ENCODE measurements at regions not wholly inside any gene's neighbourhood (a gene's known extent, or its start where the extent isn't known, plus 50 kb on each side); places are given as distances from the start of the nearest gene placed in this dataset.
A peak's percentile ranks its signal among the peaks of the same experiment; 100 is the strongest.

- in situ Hi-C loops (cut with HindIII; ENCODE audit: extremely low pct_ligation_motif_present, low pct_unique_long_range_greater_than_20kb): no loop called here
- no peaks in the 10 kb centered on the region for H4K20me1 ChIP-seq (ENCODE audit: insufficient read depth, low read length)
- peaks cover 63% of the 10 kb centered on the region for H3K9me3 ChIP-seq (ENCODE audit: low read length)
- WGBS (ENCODE audit: low lambda C conversion rate): 5% methylated on average over 4 of the region's 4 CpGs
- H3K4me1 ChIP-seq (ENCODE audit: insufficient read depth, low read length): no peaks in the 10 kb centered on the region
- no peaks in the 10 kb centered on the region for H3K79me2 ChIP-seq (ENCODE audit: insufficient read depth, low read length)
- FAIRE-seq (no peak), DNase-seq (ENCODE audit: low spot score) (no peak), ATAC-seq (no peak)
- no peak for TF ChIP-seq NCOR1 (IDR thresholded peaks at IDR 0.05; ENCODE audit: borderline replicate concordance, low read length)
- no peak for TF ChIP-seq ZSCAN31 (CRISPR knock-in tag; IDR thresholded peaks at IDR 0.05; ENCODE audit: low read depth)
- no peak overlapping the region for H3K27ac ChIP-seq (ENCODE audit: extremely low read length, insufficient read depth, low read length)
- H3K9ac ChIP-seq (ENCODE audit: insufficient read depth, low read depth, low read length): no peak overlapping the region
- POLR2A ChIA-PET: no interaction called here
- no peak overlapping the region for H2AFZ ChIP-seq (ENCODE audit: low read length)
- no peaks in the 10 kb centered on the region for H3K27me3 ChIP-seq (ENCODE audit: control insufficient read depth in 1 of 2, insufficient read depth in 2 of 2, low read length in 2 of 2)
- no peak overlapping the region for H3K4me2 ChIP-seq (ENCODE audit: low read depth, low read length)
- intact Hi-C loops (cut with micrococcal nuclease; ENCODE audit: unreplicated experiment): no loop called here
- H3K4me3 ChIP-seq (replicated peaks in 1 of 3; ENCODE audit: insufficient read depth in 1 of 3, low read depth in 2 of 3, low read length in 3 of 3): no peak overlapping the region
- no peaks in the 10 kb centered on the region for H3K36me3 ChIP-seq (replicated peaks in 1 of 2; ENCODE audit: control insufficient read depth in 1 of 2, insufficient read depth in 2 of 2, low read length in 2 of 2)
- CTCF ChIA-PET (ENCODE audit: low intra/inter-chr PET ratio, low total read pairs): no interaction called here
- BruUV-seq (replicated peaks): no TSS peak
Measured at GRCh38 chr2:221074238-221074637, 497.9 kb downstream of the EPHA4 start.

GRCh38 chr2:221075203-221075602, 496.9 kb downstream of the EPHA4 start:
- in situ Hi-C loops (cut with HindIII; ENCODE audit: extremely low pct_ligation_motif_present, low pct_unique_long_range_greater_than_20kb) (no loop called here), intact Hi-C loops (cut with micrococcal nuclease; ENCODE audit: unreplicated experiment) (no loop called here)
- H4K20me1 ChIP-seq (ENCODE audit: insufficient read depth, low read length): no peaks in the 10 kb centered on the region
- no peak for DNase-seq (ENCODE audit: low spot score)
- no TSS peak for BruUV-seq (replicated peaks)
- TF ChIP-seq ZNF382 (CRISPR knock-in tag; IDR thresholded peaks at IDR 0.05; ENCODE audit: borderline replicate concordance) (no peak), CREB1 (IDR thresholded peaks at IDR 0.05) (0 out of 2 replicates have a peak, but pooled peaks have one; percentile 13), CREB1 (CRISPR knock-in tag; IDR thresholded peaks at IDR 0.05) (no peak)
- H3K4me1 ChIP-seq (ENCODE audit: insufficient read depth, low read length): no peaks in the 10 kb centered on the region
- H3K4me3 ChIP-seq (replicated peaks in 1 of 3; ENCODE audit: insufficient read depth in 1 of 3, low read depth in 2 of 3, low read length in 3 of 3): no peak overlapping the region
- no peak for ATAC-seq
- no peak for FAIRE-seq
- H3K27me3 ChIP-seq (ENCODE audit: control insufficient read depth in 1 of 2, insufficient read depth in 2 of 2, low read length in 2 of 2): no peaks in the 10 kb centered on the region
- no peak overlapping the region for H3K4me2 ChIP-seq (ENCODE audit: low read depth, low read length)
- no peak overlapping the region for H3K9ac ChIP-seq (ENCODE audit: insufficient read depth, low read depth, low read length)
- H3K79me2 ChIP-seq (ENCODE audit: insufficient read depth, low read length): no peaks in the 10 kb centered on the region
- no peaks in the 10 kb centered on the region for H3K36me3 ChIP-seq (replicated peaks in 1 of 2; ENCODE audit: control insufficient read depth in 1 of 2, insufficient read depth in 2 of 2, low read length in 2 of 2)
- H3K9me3 ChIP-seq (ENCODE audit: low read length): peaks cover 60% of the 10 kb centered on the region
- POLR2A ChIA-PET: no interaction called here
- H3K27ac ChIP-seq (ENCODE audit: extremely low read length, insufficient read depth, low read length): no peak overlapping the region
- WGBS (ENCODE audit: low lambda C conversion rate): under 1% methylated on average over 3 of the region's 3 CpGs
- no peak overlapping the region for H2AFZ ChIP-seq (ENCODE audit: low read length)
- CTCF ChIA-PET (ENCODE audit: low intra/inter-chr PET ratio, low total read pairs): no interaction called here
